GM12878 (cell line): ENCODE measurements at regions not wholly inside any gene's neighbourhood (a gene's known extent, or its start where the extent isn't known, plus 50 kb on each side); places are given as distances from the start of the nearest gene placed in this dataset.

Experiments
- EP300 ChIP-seq, 2 experiments: fragments of 150-350 bp in 1 of 2; IDR thresholded peaks; 2 replicates each; pipeline ENCODE4 v1.6.1; 2011 to 2012; ENCODE audit warnings: low read depth in 2 of 2, low read length in 2 of 2, borderline replicate concordance in 1 of 2, improper control_type of control experiment in 1 of 2, inconsistent platforms in 1 of 2; ENCODE audit not compliant: control insufficient read depth in 1 of 2
- ETV6 ChIP-seq, 2 experiments: fragments of 450-650 bp in 1 of 2; IDR thresholded peaks in 1 of 2; conservative IDR thresholded peaks in 1 of 2; 2 replicates each; pipeline ENCODE4 v1.6.1; 2014; ENCODE audit warnings: antibody characterized with exemption in 1 of 2, borderline replicate concordance in 1 of 2, low read depth in 1 of 2, mild to moderate bottlenecking in 1 of 2, moderate library complexity in 1 of 2
- FOXK2 ChIP-seq: fragments of 450-650 bp; IDR thresholded peaks from 2 replicates; pipeline ENCODE4 v1.6.1; 2017; ENCODE audit warnings: mild to moderate bottlenecking, moderate library complexity
- HCFC1 ChIP-seq: fragments of 150-350 bp; IDR thresholded peaks from 2 replicates; pipeline ENCODE4 v1.6.1; 2014; ENCODE audit warnings: low read length
- TCF7 ChIP-seq: IDR thresholded peaks from 2 replicates; pipeline ENCODE4 v1.6.1; 2014; ENCODE audit warnings: antibody characterized with exemption, borderline replicate concordance
- TF ChIP-seq, protein P1 (sequence below): IDR thresholded peaks from 2 replicates; pipeline ENCODE4 v1.6.1; 2012; ENCODE audit warnings: mild to moderate bottlenecking, low read depth, low read length
- TF ChIP-seq, protein P2 (sequence below), 3 experiments: IDR thresholded peaks in 2 of 3; conservative IDR thresholded peaks in 1 of 3; 2 replicates each; pipeline ENCODE4 v1.5.1; 2011; ENCODE audit warnings: low read depth in 3 of 3, low read length in 3 of 3, mild to moderate bottlenecking in 3 of 3, control low read depth in 2 of 3, moderate library complexity in 2 of 3, inconsistent platforms in 1 of 3, mixed read lengths in 1 of 3; ENCODE audit not compliant: control insufficient read depth in 2 of 3, insufficient read depth in 1 of 3; ENCODE audit errors: extremely low read depth in 1 of 3

GRCh38 chr16:7090628-7091115, 242.0 kb upstream of the RBFOX1 start:
- TF ChIP-seq, protein P1, sequence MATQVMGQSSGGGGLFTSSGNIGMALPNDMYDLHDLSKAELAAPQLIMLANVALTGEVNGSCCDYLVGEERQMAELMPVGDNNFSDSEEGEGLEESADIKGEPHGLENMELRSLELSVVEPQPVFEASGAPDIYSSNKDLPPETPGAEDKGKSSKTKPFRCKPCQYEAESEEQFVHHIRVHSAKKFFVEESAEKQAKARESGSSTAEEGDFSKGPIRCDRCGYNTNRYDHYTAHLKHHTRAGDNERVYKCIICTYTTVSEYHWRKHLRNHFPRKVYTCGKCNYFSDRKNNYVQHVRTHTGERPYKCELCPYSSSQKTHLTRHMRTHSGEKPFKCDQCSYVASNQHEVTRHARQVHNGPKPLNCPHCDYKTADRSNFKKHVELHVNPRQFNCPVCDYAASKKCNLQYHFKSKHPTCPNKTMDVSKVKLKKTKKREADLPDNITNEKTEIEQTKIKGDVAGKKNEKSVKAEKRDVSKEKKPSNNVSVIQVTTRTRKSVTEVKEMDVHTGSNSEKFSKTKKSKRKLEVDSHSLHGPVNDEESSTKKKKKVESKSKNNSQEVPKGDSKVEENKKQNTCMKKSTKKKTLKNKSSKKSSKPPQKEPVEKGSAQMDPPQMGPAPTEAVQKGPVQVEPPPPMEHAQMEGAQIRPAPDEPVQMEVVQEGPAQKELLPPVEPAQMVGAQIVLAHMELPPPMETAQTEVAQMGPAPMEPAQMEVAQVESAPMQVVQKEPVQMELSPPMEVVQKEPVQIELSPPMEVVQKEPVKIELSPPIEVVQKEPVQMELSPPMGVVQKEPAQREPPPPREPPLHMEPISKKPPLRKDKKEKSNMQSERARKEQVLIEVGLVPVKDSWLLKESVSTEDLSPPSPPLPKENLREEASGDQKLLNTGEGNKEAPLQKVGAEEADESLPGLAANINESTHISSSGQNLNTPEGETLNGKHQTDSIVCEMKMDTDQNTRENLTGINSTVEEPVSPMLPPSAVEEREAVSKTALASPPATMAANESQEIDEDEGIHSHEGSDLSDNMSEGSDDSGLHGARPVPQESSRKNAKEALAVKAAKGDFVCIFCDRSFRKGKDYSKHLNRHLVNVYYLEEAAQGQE = no peak
- TF ChIP-seq ETV6 (conservative IDR thresholded peaks at IDR 0.05 in 1 of 2, IDR thresholded peaks at IDR 0.05 in 1 of 2; ENCODE audit: borderline replicate concordance in 1 of 2, low read depth in 1 of 2) (no peak), HCFC1 (no peak), EP300 (IDR thresholded peaks at IDR 0.05; ENCODE audit: borderline replicate concordance in 1 of 2, control insufficient read depth in 1 of 2, low read depth in 2 of 2, low read length in 2 of 2) (no peak), TCF7 (no peak), FOXK2 (no peak)
- TF ChIP-seq, protein P2, sequence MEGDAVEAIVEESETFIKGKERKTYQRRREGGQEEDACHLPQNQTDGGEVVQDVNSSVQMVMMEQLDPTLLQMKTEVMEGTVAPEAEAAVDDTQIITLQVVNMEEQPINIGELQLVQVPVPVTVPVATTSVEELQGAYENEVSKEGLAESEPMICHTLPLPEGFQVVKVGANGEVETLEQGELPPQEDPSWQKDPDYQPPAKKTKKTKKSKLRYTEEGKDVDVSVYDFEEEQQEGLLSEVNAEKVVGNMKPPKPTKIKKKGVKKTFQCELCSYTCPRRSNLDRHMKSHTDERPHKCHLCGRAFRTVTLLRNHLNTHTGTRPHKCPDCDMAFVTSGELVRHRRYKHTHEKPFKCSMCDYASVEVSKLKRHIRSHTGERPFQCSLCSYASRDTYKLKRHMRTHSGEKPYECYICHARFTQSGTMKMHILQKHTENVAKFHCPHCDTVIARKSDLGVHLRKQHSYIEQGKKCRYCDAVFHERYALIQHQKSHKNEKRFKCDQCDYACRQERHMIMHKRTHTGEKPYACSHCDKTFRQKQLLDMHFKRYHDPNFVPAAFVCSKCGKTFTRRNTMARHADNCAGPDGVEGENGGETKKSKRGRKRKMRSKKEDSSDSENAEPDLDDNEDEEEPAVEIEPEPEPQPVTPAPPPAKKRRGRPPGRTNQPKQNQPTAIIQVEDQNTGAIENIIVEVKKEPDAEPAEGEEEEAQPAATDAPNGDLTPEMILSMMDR (IDR thresholded peaks at IDR 0.05 in 2 of 3, conservative IDR thresholded peaks at IDR 0.05 in 1 of 3; ENCODE audit: control insufficient read depth in 2 of 3, extremely low read depth in 1 of 3, insufficient read depth in 1 of 3, low read depth in 3 of 3, low read length in 3 of 3) = no peak
